NB4 (cell line): ENCODE measurements at regions not wholly inside any gene's neighbourhood (a gene's known extent, or its start where the extent isn't known, plus 50 kb on each side); places are given as distances from the start of the nearest gene placed in this dataset.

Experiments used
- DNase-seq: peaks from one replicate; pipeline ENCODE4 v3.0.0; 2010; ENCODE audit warnings: low read depth
- H3K4me3 ChIP-seq: one replicate; pipeline ENCODE4 v1.5.1; 2011; ENCODE audit warnings: mild to moderate bottlenecking, low read depth, low read length, moderate library complexity
- CTCF ChIP-seq: IDR thresholded peaks from one replicate; pipeline ENCODE4 v1.5.1; 2012; ENCODE audit warnings: low read depth, low read length
- MAX ChIP-seq: IDR thresholded peaks from 2 replicates; pipeline ENCODE4 v1.6.1; 2011; ENCODE audit warnings: low read depth, low read length
- MYC ChIP-seq: IDR thresholded peaks from 2 replicates; pipeline ENCODE4 v1.6.1; 2011; ENCODE audit warnings: low read depth, low read length
- POLR2A ChIP-seq: IDR thresholded peaks from 2 replicates; pipeline ENCODE4 v1.6.1; 2011; ENCODE audit warnings: mild to moderate bottlenecking; ENCODE audit not compliant: insufficient read length; ENCODE audit errors: extremely low read depth

GRCh38 chr2:75820693-75821092 lies 110.0 kb upstream of the GCFC2 start:
- TF ChIP-seq CTCF (no peak), MAX (no peak), MYC (no peak)
- no peak overlapping the region for H3K4me3 ChIP-seq
- no peak for DNase-seq

GRCh38 chr2:75810611-75811330 lies 100.1 kb upstream of the GCFC2 start:
- H3K4me3 ChIP-seq = no peak overlapping the region
- DNase-seq = no peak
- TF ChIP-seq CTCF (no peak), MYC (no peak), MAX (no peak), POLR2A (no peak)

GRCh38 chr2:75808793-75809535 lies 98.2 kb upstream of the GCFC2 start:
- no peak for DNase-seq
- TF ChIP-seq CTCF = no peak
- TF ChIP-seq MYC = no peak
- no peak for TF ChIP-seq MAX
- TF ChIP-seq POLR2A = no peak
- H3K4me3 ChIP-seq = no peak overlapping the region

- DNase-seq = no peak
- TF ChIP-seq MYC (no peak), POLR2A (no peak), MAX (no peak), CTCF (no peak)
Measured at GRCh38 chr2:75807992-75808391, 97.3 kb upstream of the GCFC2 start.

GRCh38 chr2:75801234-75801982 lies 90.7 kb upstream of the GCFC2 start:
- no peak overlapping the region for H3K4me3 ChIP-seq
- DNase-seq = no peak
- no peak for TF ChIP-seq MYC
- no peak for TF ChIP-seq POLR2A
- no peak for TF ChIP-seq MAX
- no peak for TF ChIP-seq CTCF

More at GRCh38 chr2:75807992-75808391, 97.3 kb upstream of the GCFC2 start:
- no peak overlapping the region for H3K4me3 ChIP-seq
